Erythroblast (primary cell): ENCODE measurements at regions not wholly inside any gene's neighbourhood (a gene's known extent, or its start where the extent isn't known, plus 50 kb on each side); places are given as distances from the start of the nearest gene placed in this dataset.

ENCODE experiments used
- GATA1 ChIP-seq: IDR thresholded peaks from 2 replicates; pipeline ENCODE4 v1.6.1; 2011; ENCODE audit warnings: low read depth, mild to moderate bottlenecking, control low read depth, low read length, moderate library complexity
- POLR2A ChIP-seq: IDR thresholded peaks from 2 replicates; pipeline ENCODE4 v1.6.1; 2011; ENCODE audit warnings: mild to moderate bottlenecking, low read length

DNA sequence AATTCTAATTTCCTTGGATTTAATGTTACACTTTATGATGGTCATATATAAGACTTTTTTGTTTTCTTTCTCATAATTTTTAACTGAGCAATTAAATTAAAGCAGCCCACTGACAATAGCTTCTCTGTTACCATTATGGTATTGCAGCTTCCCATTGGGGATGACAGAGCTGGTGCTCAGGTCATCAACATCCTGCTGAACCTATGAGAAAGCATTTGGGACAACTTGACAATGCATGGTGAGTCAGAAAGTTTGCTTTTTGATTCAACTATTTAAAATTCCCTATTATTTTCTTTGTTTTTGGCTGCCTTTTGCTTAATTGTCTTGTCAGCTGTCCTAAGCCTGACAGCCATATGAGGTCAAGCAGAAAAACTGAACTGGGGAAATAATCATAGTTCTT lies 487.4 kb upstream of the RIOK2 start:
- no peak for TF ChIP-seq POLR2A
- TF ChIP-seq GATA1, result no peak
